K562 (cell line): ENCODE measurements at regions not wholly inside any gene's neighbourhood (a gene's known extent, or its start where the extent isn't known, plus 50 kb on each side); places are given as distances from the start of the nearest gene placed in this dataset.

ENCODE experiments used
- ATAC-seq: fragments of 200-7000 bp; cut with Tn5 transposase; 3 replicates; pipeline ENCODE4 v1.9.1; 2020; ENCODE audit warnings: moderate library complexity
- BruUV-seq: library from RNA; stranded (reverse); fragments of 400-500 nt; replicated peaks from 2 replicates; lab custom pipeline; 2021; lab: Mats Ljungman, UMichigan
- CTCF ChIA-PET: fragments of 300-600 bp; formaldehyde crosslinking; extraction: SDS; loops from one replicate; lab custom pipeline; 2021; ENCODE audit warnings: low intra/inter-chr PET ratio; lab: Yijun Ruan, JAX
- POLR2A ChIA-PET: fragments of 300-600, 350-650 bp; sonication (Branson Sonifier 250); formaldehyde crosslinking; extraction: SDS; loops from one replicate; lab custom pipeline; 2021; ENCODE audit warnings: antibody characterized with exemption, inconsistent platforms; lab: Yijun Ruan, JAX
- DNase-seq, 4 experiments: peaks; one replicate each; pipeline versions ENCODE4 v3.0.0 to v3.0.0-alpha.2; 2011 to 2018; ENCODE audit warnings: low spot score in 3 of 4, mixed read lengths in 3 of 4; ENCODE audit errors: extremely low read depth in 1 of 4
- FAIRE-seq: peaks from 2 replicates; lab custom pipeline; 2011; peaks lifted over from hg19 to GRCh38; lab: Jason Lieb, UNC
- H2AFZ ChIP-seq: 2 replicates; pipeline ENCODE4 v1.6.0; 2011; ENCODE audit warnings: low read depth, low read length, control low read depth, inconsistent platforms
- H3K27ac ChIP-seq: fragments of 200-600 bp; 3 replicates; pipeline ENCODE4 v1.8.0; 2011; ENCODE audit warnings: low read depth, mild to moderate bottlenecking, control low read depth, inconsistent platforms, low read length, moderate library complexity, mixed read lengths; ENCODE audit errors: extremely low read depth
- H3K27me3 ChIP-seq, 2 experiments: fragments of 300-600 bp in 1 of 2; 2 replicates in 1 of 2; 3 replicates in 1 of 2; pipeline versions ENCODE4 v1.6.0 to v1.8.0; 2011; ENCODE audit warnings: inconsistent platforms in 2 of 2, low read length in 2 of 2, mild to moderate bottlenecking in 1 of 2, mixed read lengths in 1 of 2, moderate library complexity in 1 of 2; ENCODE audit not compliant: control insufficient read depth in 2 of 2, insufficient read depth in 2 of 2
- H3K36me3 ChIP-seq: fragments of 300-600 bp; 3 replicates; pipeline ENCODE4 v1.8.0; 2011; ENCODE audit warnings: mild to moderate bottlenecking, low read length, inconsistent platforms; ENCODE audit not compliant: control insufficient read depth, insufficient read depth
- H3K4me1 ChIP-seq, 2 experiments: fragments of 200-600 bp in 1 of 2; replicated peaks in 1 of 2; 2 replicates in 1 of 2; 3 replicates in 1 of 2; pipeline versions ENCODE4 v1.5.1 to v1.8.0; 2011; ENCODE audit warnings: inconsistent platforms in 2 of 2, low read length in 2 of 2, mild to moderate bottlenecking in 1 of 2, mixed read lengths in 1 of 2, moderate library complexity in 1 of 2; ENCODE audit not compliant: control insufficient read depth in 2 of 2, insufficient read depth in 2 of 2
- H3K4me2 ChIP-seq: 2 replicates; pipeline ENCODE4 v1.6.1; 2011; ENCODE audit warnings: low read length, control low read depth, inconsistent platforms, mixed read lengths; ENCODE audit not compliant: insufficient read depth
- H3K4me3 ChIP-seq: fragments of 200-600 bp; sonication (generic), shearing (Covaris generic); 2 replicates; pipeline ENCODE4 v1.5.1; 2016; ENCODE audit warnings: control low read depth, inconsistent platforms
- H3K79me2 ChIP-seq: fragments of 200-600 bp; 3 replicates; pipeline ENCODE4 v1.8.0; 2011; ENCODE audit warnings: low read length, inconsistent platforms; ENCODE audit not compliant: control insufficient read depth, insufficient read depth
- H3K9ac ChIP-seq, 2 experiments: 2 replicates each; pipeline versions ENCODE4 v1.6.0 to v1.6.1; 2011; ENCODE audit warnings: low read depth in 2 of 2, low read length in 2 of 2, control low read depth in 1 of 2, inconsistent platforms in 1 of 2, mild to moderate bottlenecking in 1 of 2, mixed read lengths in 1 of 2; ENCODE audit not compliant: insufficient read depth in 1 of 2
- H3K9me1 ChIP-seq: one replicate; pipeline ENCODE4 v1.6.0; 2011; ENCODE audit warnings: inconsistent platforms, mild to moderate bottlenecking, low read length, moderate library complexity; ENCODE audit not compliant: control insufficient read depth, insufficient read depth
- H3K9me3 ChIP-seq: replicated peaks from 2 replicates; pipeline ENCODE4 v1.5.1; 2011; ENCODE audit warnings: low read depth, low read length, inconsistent platforms; ENCODE audit not compliant: control insufficient read depth, insufficient read depth
- H4K20me1 ChIP-seq: replicated peaks from 2 replicates; pipeline ENCODE4 v1.6.1; 2011; ENCODE audit warnings: low read length, inconsistent platforms, mixed read lengths; ENCODE audit not compliant: control insufficient read depth, insufficient read depth
- CBFA2T3 ChIP-seq: fragments of 450-650 bp; IDR thresholded peaks from 2 replicates; pipeline ENCODE4 v1.6.1; 2017
- CTCF ChIP-seq, 3 experiments: IDR thresholded peaks in 2 of 3; conservative IDR thresholded peaks in 1 of 3; 2 replicates each; pipeline ENCODE4 v1.5.1; 2011 to 2012; ENCODE audit warnings: low read length in 3 of 3, mild to moderate bottlenecking in 3 of 3, control low read depth in 2 of 3, improper control_type of control experiment in 1 of 3, inconsistent platforms in 1 of 3, low read depth in 1 of 3, mixed read lengths in 1 of 3, moderate library complexity in 1 of 3; ENCODE audit not compliant: insufficient read depth in 2 of 3
- DACH1 ChIP-seq: fragments of 450-650 bp; IDR thresholded peaks from 2 replicates; pipeline ENCODE4 v1.6.1; 2018; ENCODE audit not compliant: partially characterized antibody
- ZNF3 ChIP-seq: fragments of 250-450 bp; sonication (Bioruptor Pico); IDR thresholded peaks from 2 replicates; pipeline ENCODE4 v1.5.0; 2021; ENCODE audit warnings: mild to moderate bottlenecking, moderate library complexity
- WGBS: fragments of 100-300 bp; shearing (Covaris generic); methylation state at CpG from one replicate; pipeline ENCODE4 v1.1.6; 2016; ENCODE audit warnings: low coverage, mixed read lengths; ENCODE audit not compliant: insufficient coverage; ENCODE audit errors: missing lambda C conversion rate; 5-methylcytosine and 5-hydroxymethylcytosine counted together
- in situ Hi-C: fragments of 300-500 bp; cut with MboI; formaldehyde crosslinking; loops from 4 replicates; pipeline ENCODE4 v1.15.0; 2018; ENCODE audit warnings: inconsistent platforms, mixed read lengths
- intact Hi-C: fragments of 100-400 bp; cut with micrococcal nuclease; formaldehyde crosslinking; loops from 2 replicates; pipeline ENCODE4 v1.14.2; 2022

GRCh38 chr4:123622572-123622971 is 226.0 kb downstream of the SPRY1 start:
- no TSS peak for BruUV-seq
- H3K9me3 ChIP-seq = no peaks in the 10 kb centered on the region
- TF ChIP-seq DACH1 (no peak), CTCF (IDR thresholded peaks at IDR 0.05 in 2 of 3, conservative IDR thresholded peaks at IDR 0.05 in 1 of 3; ENCODE audit: insufficient read depth in 2 of 3, low read depth in 1 of 3, low read length in 3 of 3) (peak in 1 of 3 experiments; percentile 8; a peak in 1 of 6 replicates)
- TF ChIP-seq, all 486 proteins: peak for 1
- no peak overlapping the region for H2AFZ ChIP-seq
- H3K4me3 ChIP-seq = no peak overlapping the region
- no peak for ATAC-seq
- H3K9ac ChIP-seq = no peak overlapping the region
- DNase-seq = no peak
- no peaks in the 10 kb centered on the region for H3K36me3 ChIP-seq
- H3K27me3 ChIP-seq = peaks cover 0 to 5% of the 10 kb centered on the region in 2 experiments; a peak in 1 of 5 replicates
- H3K9me1 ChIP-seq = no peaks in the 10 kb centered on the region
- ChIA-PET POLR2A (interaction anchor here (0.7 kb wide), 1 partner anchor 847 kb away, joined by 3 read pairs; no protein-coding TSS in a partner anchor), CTCF (no interaction called here)
- WGBS = 17% methylated on average over 1 of the region's 1 CpG
- H3K27ac ChIP-seq = no peak overlapping the region
- no peaks in the 10 kb centered on the region for H3K79me2 ChIP-seq
- H3K4me2 ChIP-seq = no peak overlapping the region
- H4K20me1 ChIP-seq = no peaks in the 10 kb centered on the region
- intact Hi-C loops (no loop called here), in situ Hi-C loops (no loop called here)
- FAIRE-seq = no peak
- H3K4me1 ChIP-seq = no peaks in the 10 kb centered on the region

- H3K27ac ChIP-seq = no peak overlapping the region
- no peaks in the 10 kb centered on the region for H3K36me3 ChIP-seq
- H3K9me1 ChIP-seq = no peaks in the 10 kb centered on the region
- no peaks in the 10 kb centered on the region for H3K27me3 ChIP-seq
- in situ Hi-C loops (no loop called here), intact Hi-C loops (no loop called here)
- H3K79me2 ChIP-seq = no peaks in the 10 kb centered on the region
- H3K4me2 ChIP-seq = no peak overlapping the region
- no peak for ATAC-seq
- TF ChIP-seq ZNF3 (CRISPR knock-in tag) (no peak), CBFA2T3 (0 out of 2 replicates have a peak, but pooled peaks have one; percentile 6)
- H3K9ac ChIP-seq = no peak overlapping the region
- WGBS = 0% methylated on average over 1 of the region's 1 CpG
- BruUV-seq = no TSS peak
- H4K20me1 ChIP-seq = no peaks in the 10 kb centered on the region
- ChIA-PET POLR2A (no interaction called here), CTCF (no interaction called here)
- DNase-seq = no peak
- no peak overlapping the region for H2AFZ ChIP-seq
- FAIRE-seq = no peak
- H3K4me3 ChIP-seq = no peak overlapping the region
- H3K4me1 ChIP-seq = no peaks in the 10 kb centered on the region
- no peaks in the 10 kb centered on the region for H3K9me3 ChIP-seq
Observed at GRCh38 chr4:123623611-123624010, 227.0 kb downstream of the SPRY1 start.
